Osteocyte (in vitro differentiated cells): ENCODE measurements at regions not wholly inside any gene's neighbourhood (a gene's known extent, or its start where the extent isn't known, plus 50 kb on each side); places are given as distances from the start of the nearest gene placed in this dataset.

Experiments used
- DNase-seq: peaks from one replicate; pipeline ENCODE4 v3.0.0; 2021; ENCODE audit warnings: mixed read lengths; ENCODE audit not compliant: unreplicated experiment; ENCODE audit errors: extremely low spot score
- H3K27ac Mint-ChIP-seq: one replicate; pipeline ENCODE4 v1.8.0; 2021; ENCODE audit warnings: mild to moderate bottlenecking, mixed read lengths; ENCODE audit not compliant: unreplicated experiment
- H3K27me3 Mint-ChIP-seq: one replicate; pipeline ENCODE4 v1.8.0; 2021; ENCODE audit warnings: mixed read lengths; ENCODE audit not compliant: unreplicated experiment
- H3K36me3 Mint-ChIP-seq: one replicate; pipeline ENCODE4 v1.8.0; 2021; ENCODE audit warnings: mixed read lengths; ENCODE audit not compliant: unreplicated experiment
- H3K4me1 Mint-ChIP-seq: one replicate; pipeline ENCODE4 v1.8.0; 2021; ENCODE audit warnings: mixed read lengths; ENCODE audit not compliant: unreplicated experiment
- H3K4me3 Mint-ChIP-seq: one replicate; pipeline ENCODE4 v1.8.0; 2021; ENCODE audit warnings: mild to moderate bottlenecking, moderate library complexity, mixed read lengths; ENCODE audit not compliant: unreplicated experiment
- H3K9me3 Mint-ChIP-seq: one replicate; pipeline ENCODE4 v1.8.0; 2021; ENCODE audit warnings: mixed read lengths; ENCODE audit not compliant: unreplicated experiment
- TF ChIP-seq, protein P1 (sequence below): fragments of 200-600 bp; sonication (generic); IDR thresholded peaks from 2 replicates; pipeline ENCODE4 v1.5.0; 2021; ENCODE audit warnings: antibody characterized with exemption, mild to moderate bottlenecking, moderate library complexity

DNA sequence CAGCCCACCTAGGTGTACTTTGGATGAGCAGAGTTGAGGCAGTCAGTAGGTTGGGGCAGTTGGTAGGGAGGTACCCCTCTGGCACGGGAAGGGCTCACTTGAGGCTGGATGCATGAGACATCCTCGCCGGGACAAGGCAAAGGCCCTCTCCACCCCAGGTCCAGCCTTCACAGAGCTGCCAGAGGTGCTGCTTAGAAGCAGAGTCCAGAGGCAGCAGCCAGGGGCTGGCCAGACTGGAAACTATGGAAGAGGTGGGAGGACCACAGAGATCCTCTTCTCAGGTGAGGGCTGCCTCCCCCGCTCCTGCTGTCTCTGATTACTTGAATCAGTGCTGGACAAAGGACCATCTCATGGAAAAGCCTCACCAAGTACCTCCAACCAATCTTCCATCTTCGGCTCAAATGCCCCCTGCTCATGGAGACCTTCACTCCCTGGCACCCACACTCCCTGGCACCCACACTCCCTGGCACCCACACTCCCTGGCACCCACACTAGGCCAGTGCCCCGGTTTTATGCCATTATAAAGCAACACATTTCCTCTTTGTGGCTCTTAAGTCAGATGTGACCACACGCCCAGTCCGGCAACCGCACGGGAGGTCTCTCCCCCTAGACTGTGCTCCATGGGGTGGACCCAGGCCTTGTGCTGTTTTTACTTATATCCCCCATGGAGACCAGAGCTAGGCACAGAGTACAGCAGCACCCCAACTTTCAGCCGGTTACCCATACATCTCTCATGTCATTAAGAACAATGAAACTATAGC lies 100.1 kb downstream of the YTHDF1 start:
- Mint-ChIP-seq H3K4me3 (no peak overlapping the region), H3K36me3 (no peaks in the 10 kb centered on the region), H3K4me1 (no peaks in the 10 kb centered on the region), H3K27ac (no peak overlapping the region), H3K9me3 (peaks cover 6% of the 10 kb centered on the region), H3K27me3 (peaks cover 5% of the 10 kb centered on the region)
- TF ChIP-seq, protein P1, sequence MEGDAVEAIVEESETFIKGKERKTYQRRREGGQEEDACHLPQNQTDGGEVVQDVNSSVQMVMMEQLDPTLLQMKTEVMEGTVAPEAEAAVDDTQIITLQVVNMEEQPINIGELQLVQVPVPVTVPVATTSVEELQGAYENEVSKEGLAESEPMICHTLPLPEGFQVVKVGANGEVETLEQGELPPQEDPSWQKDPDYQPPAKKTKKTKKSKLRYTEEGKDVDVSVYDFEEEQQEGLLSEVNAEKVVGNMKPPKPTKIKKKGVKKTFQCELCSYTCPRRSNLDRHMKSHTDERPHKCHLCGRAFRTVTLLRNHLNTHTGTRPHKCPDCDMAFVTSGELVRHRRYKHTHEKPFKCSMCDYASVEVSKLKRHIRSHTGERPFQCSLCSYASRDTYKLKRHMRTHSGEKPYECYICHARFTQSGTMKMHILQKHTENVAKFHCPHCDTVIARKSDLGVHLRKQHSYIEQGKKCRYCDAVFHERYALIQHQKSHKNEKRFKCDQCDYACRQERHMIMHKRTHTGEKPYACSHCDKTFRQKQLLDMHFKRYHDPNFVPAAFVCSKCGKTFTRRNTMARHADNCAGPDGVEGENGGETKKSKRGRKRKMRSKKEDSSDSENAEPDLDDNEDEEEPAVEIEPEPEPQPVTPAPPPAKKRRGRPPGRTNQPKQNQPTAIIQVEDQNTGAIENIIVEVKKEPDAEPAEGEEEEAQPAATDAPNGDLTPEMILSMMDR: no peak
- DNase-seq: no peak

DNA sequence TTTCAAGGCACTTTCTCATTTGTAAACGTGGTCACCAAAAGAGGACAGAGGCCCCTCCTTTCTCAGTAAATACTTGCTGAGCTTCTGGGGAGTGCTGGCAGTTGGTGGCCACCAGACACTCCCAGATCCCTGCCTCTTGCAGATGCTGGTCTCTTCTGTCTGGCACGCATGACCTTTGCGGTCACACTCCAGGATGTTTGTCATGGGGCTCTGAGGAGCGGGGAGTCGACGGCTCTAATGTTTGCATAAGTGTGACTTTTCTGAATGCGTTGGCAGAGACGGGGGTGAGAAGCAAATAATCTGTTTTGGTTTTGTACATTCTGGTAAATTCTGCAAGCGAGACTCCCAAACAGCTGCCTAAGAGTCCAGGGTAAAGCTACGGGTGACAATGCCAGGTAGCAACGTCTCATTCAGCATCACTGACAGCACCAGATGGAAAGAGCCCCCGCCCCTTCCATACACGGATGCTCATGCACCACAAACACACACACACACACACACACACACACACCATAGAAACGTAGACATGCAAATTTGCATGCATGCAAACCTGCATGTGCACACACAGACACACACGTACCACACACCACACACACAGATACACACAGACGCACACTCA lies 101.1 kb downstream of the YTHDF1 start:
- Mint-ChIP-seq H3K27me3 (peaks cover 5% of the 10 kb centered on the region), H3K36me3 (no peaks in the 10 kb centered on the region), H3K4me1 (no peaks in the 10 kb centered on the region), H3K9me3 (peaks cover 6% of the 10 kb centered on the region), H3K4me3 (no peak overlapping the region), H3K27ac (no peak overlapping the region)
- TF ChIP-seq, protein P1: no peak
- DNase-seq: no peak

GRCh38 chr20:63114006-63114692 lies 101.8 kb downstream of the YTHDF1 start:
- H3K9me3 Mint-ChIP-seq: peaks cover 6% of the 10 kb centered on the region
- no peaks in the 10 kb centered on the region for H3K4me1 Mint-ChIP-seq
- no peak for DNase-seq
- peaks cover 5% of the 10 kb centered on the region for H3K27me3 Mint-ChIP-seq
- TF ChIP-seq, protein P1: no peak
- H3K27ac Mint-ChIP-seq: no peak overlapping the region
- no peaks in the 10 kb centered on the region for H3K36me3 Mint-ChIP-seq
- no peak overlapping the region for H3K4me3 Mint-ChIP-seq

GRCh38 chr20:63112491-63113219 lies 103.3 kb downstream of the YTHDF1 start:
- no peak for DNase-seq
- Mint-ChIP-seq H3K4me3 (no peak overlapping the region), H3K27ac (no peak overlapping the region), H3K4me1 (no peaks in the 10 kb centered on the region), H3K9me3 (peaks cover 11% of the 10 kb centered on the region), H3K27me3 (peaks cover 9% of the 10 kb centered on the region), H3K36me3 (no peaks in the 10 kb centered on the region)
- TF ChIP-seq, protein P1: no peak
